Epidermal melanocyte (primary cell): ENCODE measurements at regions not wholly inside any gene's neighbourhood (a gene's known extent, or its start where the extent isn't known, plus 50 kb on each side); places are given as distances from the start of the nearest gene placed in this dataset.
"Not testable (repeated sequence)": the region's sequence is repeated elsewhere in the genome, so short reads cannot be mapped to it uniquely, and the experiment has no call there.

Source experiments
- DNase-seq: peaks from one replicate; pipeline ENCODE4 v3.0.0; 2011; ENCODE audit warnings: low spot score; ENCODE audit not compliant: insufficient read length

DNA sequence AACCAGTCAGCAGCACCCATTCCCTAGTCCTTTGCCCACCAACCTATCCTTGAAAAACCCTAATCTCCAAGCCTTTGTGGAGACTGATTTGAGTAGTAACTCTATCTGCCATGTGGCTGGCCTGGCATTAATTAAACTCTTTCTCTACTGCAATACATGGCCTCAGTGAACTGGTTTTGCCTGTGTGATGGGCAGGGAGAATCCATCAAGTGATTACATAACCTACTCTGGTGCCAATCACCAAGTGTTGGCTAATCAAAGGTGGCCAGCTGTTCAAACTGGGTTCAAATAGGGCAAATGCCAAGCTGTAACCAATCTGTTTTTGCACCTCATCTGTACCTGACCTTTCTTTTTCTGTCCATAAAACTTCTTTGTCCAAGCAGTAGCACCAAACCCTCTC is 139.8 kb upstream of the XPO1 start:
- DNase-seq = no peak

DNA sequence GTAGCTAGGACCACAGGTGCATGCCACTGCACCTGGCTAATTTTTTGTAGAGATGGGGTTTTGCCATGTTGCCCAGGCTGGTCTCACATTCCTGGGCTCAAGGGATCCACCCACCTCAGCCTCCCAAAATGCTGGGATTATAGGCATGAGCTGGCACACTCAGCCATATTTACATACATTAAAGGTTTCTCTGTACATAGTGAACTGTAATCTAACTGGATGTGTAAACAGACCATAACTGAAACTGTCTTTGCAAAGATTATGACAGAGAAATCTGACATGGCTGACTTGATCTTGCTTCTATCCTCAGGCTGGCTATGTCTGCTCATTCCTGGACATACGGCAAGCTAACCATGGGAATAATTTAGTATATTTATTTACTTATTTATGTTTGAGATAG is 139.2 kb upstream of the XPO1 start:
- no peak for DNase-seq

- DNase-seq = no peak
Measured at GRCh38 chr2:61675204-61675603, 137.0 kb upstream of the XPO1 start.

DNA sequence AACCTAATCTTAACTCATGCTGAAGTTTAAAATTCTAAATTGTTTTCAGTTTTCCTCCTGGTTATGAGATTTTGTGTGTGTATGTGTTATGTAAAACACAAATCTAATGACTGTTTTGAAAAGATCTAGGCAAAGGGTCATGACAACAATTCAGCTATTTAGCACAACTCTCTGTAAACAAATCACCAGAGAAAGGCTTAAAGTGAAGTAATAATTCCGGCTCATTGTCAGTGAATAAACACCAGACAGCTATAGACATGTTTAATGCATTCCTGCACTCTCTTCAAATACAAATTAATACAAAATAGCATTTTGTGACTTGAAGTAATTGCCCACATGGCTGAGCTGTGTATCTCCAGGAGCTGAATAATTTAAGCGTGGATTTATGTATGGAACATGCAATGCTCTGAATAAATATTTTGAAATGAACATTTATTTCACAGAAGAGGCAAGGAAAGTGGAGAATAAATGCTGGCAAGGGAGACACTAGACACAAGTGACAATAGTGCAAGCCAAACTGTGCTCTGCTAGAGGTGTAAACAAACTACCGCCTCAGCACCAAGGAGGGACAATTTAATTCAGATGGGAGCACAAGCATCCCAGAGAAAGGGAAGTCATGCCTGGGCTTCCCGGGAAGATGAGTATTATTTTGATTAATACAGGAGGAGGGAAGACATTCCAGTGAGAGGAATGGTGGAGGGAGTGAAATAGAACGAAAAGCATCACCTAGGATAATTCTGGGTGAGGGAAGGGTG is 133.6 kb upstream of the XPO1 start:
- no peak for DNase-seq

GRCh38 chr2:61670591-61671501 is 132.7 kb upstream of the XPO1 start:
- peak; percentile 44 for DNase-seq

- DNase-seq = no peak
Measured at GRCh38 chr2:61664190-61664589, 126.0 kb upstream of the XPO1 start.

- no peak for DNase-seq
Measured at GRCh38 chr2:61662990-61663389, 124.8 kb upstream of the XPO1 start.

GRCh38 chr2:61660511-61661388 is 122.6 kb upstream of the XPO1 start:
- DNase-seq = no peak

GRCh38 chr2:61658841-61659780 is 121.0 kb upstream of the XPO1 start:
- DNase-seq = peak; percentile 22

DNA sequence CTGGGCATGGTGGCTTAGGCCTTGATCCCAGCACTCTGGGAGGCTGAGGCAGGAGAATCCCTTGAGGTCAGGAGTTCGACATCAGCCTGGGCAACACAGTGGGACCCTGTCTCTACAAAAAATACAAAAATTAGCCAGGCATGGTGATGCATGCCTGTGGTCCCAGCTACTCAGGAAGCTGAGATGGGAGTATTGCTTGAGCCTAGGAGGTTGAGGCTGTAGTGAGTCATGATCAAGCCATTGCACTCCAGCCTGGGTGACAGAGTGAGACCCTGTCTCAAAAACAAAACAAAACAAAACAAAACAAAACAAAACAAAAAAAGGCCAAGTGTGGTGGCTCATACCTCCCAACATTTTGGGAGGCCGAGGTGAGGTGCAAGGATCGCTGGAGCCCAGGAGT is 111.8 kb upstream of the XPO1 start:
- DNase-seq = not testable (repeated sequence)

- no peak for DNase-seq
Measured at GRCh38 chr2:61649021-61649420, 110.9 kb upstream of the XPO1 start.

DNA sequence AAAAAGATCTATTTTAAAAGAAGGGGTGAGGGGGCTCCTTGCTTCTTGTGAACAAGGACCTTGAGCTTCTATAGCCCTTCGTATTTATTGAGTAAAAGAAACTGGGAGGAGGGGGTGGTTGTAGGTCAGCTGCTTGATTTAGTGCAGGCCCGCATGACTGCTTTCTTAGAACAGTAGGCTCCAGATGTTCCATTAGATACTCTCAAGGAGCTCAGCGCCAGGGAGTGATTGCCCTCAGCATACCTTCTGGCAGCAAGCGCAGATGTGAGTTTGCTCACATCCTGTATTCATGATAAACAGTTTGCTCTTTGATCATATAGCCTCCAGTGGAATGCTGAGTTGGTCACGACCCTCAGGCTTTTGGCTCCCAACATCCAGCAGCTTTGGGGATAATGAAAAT is 108.9 kb upstream of the XPO1 start:
- no peak for DNase-seq

- no peak for DNase-seq
Measured at GRCh38 chr2:61645911-61646310, 107.8 kb upstream of the XPO1 start.

- not testable (repeated sequence) for DNase-seq
Measured at GRCh38 chr2:61643153-61643552, 105.0 kb upstream of the XPO1 start.

DNA sequence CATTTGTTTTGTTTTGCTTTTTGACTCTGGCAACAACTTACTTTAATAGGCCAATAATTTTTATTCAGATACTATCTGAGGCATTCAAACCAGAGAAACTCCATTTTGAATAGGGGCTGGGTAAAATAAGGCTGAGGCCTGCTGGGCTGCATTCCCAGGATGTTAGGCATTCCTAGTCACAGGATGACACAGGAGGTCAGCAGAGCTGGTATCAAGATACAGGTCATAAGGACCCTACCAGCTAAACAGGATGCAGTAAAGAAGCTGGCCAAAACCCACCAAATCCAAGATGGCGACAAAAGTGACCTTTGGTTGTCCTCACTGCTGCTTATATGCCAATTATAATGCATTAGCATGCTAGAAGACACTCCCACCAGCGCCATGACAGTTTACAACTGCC is 102.2 kb upstream of the XPO1 start:
- no peak for DNase-seq

- no peak for DNase-seq
Measured at GRCh38 chr2:61639721-61640120, 101.6 kb upstream of the XPO1 start.

DNA sequence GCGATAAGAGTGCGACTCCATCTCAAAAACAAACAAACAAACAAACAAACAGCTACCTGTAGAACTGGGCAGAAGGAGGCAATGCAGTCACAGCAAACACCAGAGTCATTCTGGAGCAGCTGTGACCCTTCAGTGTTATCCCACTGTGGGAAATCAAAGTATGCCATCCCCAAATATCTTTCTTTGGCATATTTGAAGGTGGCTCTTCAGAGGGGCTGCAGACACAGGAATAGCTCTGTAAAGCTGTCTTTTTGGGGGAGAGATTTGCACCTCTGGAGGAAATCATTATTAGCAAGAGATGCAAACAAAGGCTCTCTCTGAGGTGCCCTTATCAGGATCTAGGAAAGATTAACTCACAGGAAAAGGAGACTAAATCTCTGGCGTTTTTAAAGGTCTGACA is 98.5 kb upstream of the XPO1 start:
- DNase-seq = no peak

DNA sequence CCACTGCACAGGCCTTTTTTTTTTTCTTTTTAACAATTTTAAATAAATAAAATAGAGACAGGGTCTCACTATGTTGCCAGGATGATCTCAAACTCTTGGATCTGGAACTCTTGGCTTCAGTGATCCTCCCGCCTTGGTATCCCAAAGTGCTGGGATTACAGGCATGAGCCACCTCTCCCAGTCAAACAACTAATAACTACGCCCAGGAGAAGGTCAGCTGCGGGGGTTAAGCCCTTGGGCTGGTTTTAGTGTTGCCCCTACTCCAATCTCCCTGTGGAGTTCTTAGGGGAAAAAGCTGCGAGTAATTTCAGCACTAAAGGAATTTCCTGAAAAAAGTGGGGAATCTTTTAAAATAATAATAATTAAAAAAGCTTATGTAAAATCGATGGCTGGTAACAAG is 96.4 kb upstream of the XPO1 start:
- no peak for DNase-seq

DNA sequence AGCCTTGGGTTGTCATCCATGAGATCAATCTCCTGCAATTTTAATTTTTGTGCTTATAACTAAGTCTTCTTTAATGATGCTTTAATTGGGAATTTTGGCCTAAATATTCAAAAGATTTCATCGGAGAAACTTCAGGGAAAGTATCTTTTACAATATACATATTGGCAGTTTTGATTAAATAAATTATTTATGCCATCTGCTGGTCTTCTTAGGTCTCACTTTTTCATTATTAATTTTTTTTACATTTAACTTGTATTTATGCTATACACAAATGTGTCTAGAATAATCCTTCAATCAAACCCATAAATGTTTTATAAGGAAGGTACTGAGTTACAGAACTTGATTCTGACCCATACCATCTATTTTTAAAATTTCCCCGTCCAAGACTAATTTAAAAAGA is 95.1 kb upstream of the XPO1 start:
- DNase-seq = no peak
